IMR-90 (cell line): ENCODE measurements at regions not wholly inside any gene's neighbourhood (a gene's known extent, or its start where the extent isn't known, plus 50 kb on each side); places are given as distances from the start of the nearest gene placed in this dataset.
"Not testable (repeated sequence)": the region's sequence is repeated elsewhere in the genome, so short reads cannot be mapped to it uniquely, and the experiment has no call there.

Experiments
- ATAC-seq: fragments of 200-7000 bp; cut with Tn5 transposase; 2 replicates; pipeline ENCODE4 v1.9.1; 2020; ENCODE audit warnings: low read depth, mild to moderate bottlenecking, moderate library complexity
- BruUV-seq: library from RNA; stranded (reverse); fragments of 400-500 nt; replicated peaks from 2 replicates; lab custom pipeline; 2021; lab: Mats Ljungman, UMichigan
- CTCF ChIA-PET: fragments of 300-600 bp; formaldehyde crosslinking; extraction: SDS; loops from one replicate; lab custom pipeline; 2021; ENCODE audit warnings: antibody characterized with exemption; lab: Yijun Ruan, JAX
- POLR2A ChIA-PET: fragments of 300-600 bp; sonication (Branson Sonifier 250); formaldehyde crosslinking; loops from one replicate; lab custom pipeline; 2022; ENCODE audit warnings: antibody characterized with exemption; ENCODE audit not compliant: unreplicated experiment; lab: Charles Lee
- DNase-seq: peaks from one replicate; pipeline ENCODE4 v3.0.0; 2013
- H2AFZ ChIP-seq: replicated peaks from 2 replicates; pipeline ENCODE3; 2013; ENCODE audit warnings: low read length, mild to moderate bottlenecking; ENCODE audit not compliant: poor library complexity
- H2AK5ac ChIP-seq: 2 replicates; pipeline ENCODE4 v1.6.1; 2013; ENCODE audit warnings: low read depth, low read length, inconsistent platforms
- H2AK9ac ChIP-seq: replicated peaks from 2 replicates; pipeline ENCODE3; 2013; ENCODE audit warnings: mild to moderate bottlenecking, low read depth, low read length, moderate library complexity; ENCODE audit not compliant: poor library complexity
- H2BK120ac ChIP-seq: 2 replicates; pipeline ENCODE4 v1.6.1; 2013; ENCODE audit warnings: low read depth, low read length, inconsistent platforms
- H2BK15ac ChIP-seq: 3 replicates; pipeline ENCODE4 v1.6.1; 2013; ENCODE audit warnings: low read depth, low read length, inconsistent platforms
- H2BK20ac ChIP-seq: 2 replicates; pipeline ENCODE4 v1.6.1; 2013; ENCODE audit warnings: low read depth, mild to moderate bottlenecking, inconsistent platforms, low read length, moderate library complexity
- H2BK5ac ChIP-seq: 2 replicates; pipeline ENCODE4 v1.6.1; 2013; ENCODE audit warnings: mild to moderate bottlenecking, low read depth, low read length, inconsistent platforms; ENCODE audit not compliant: poor library complexity, severe bottlenecking
- H3K14ac ChIP-seq: replicated peaks from 2 replicates; pipeline ENCODE4 v1.6.1; 2013; ENCODE audit warnings: low read depth, low read length, inconsistent platforms
- H3K18ac ChIP-seq: 2 replicates; pipeline ENCODE4 v1.6.1; 2013; ENCODE audit warnings: low read depth, low read length, control low read depth
- H3K23ac ChIP-seq: 2 replicates; pipeline ENCODE4 v1.6.1; 2013; ENCODE audit warnings: low read depth, low read length, inconsistent platforms
- H3K27ac ChIP-seq: 2 replicates; pipeline ENCODE4 v1.5.1; 2013; ENCODE audit warnings: mild to moderate bottlenecking, control low read depth, low read length; ENCODE audit not compliant: insufficient read depth
- H3K27me3 ChIP-seq: 2 replicates; pipeline ENCODE4 v1.6.1; 2013; ENCODE audit warnings: low read length; ENCODE audit not compliant: control insufficient read depth, insufficient read depth
- H3K36me3 ChIP-seq: 2 replicates; pipeline ENCODE4 v1.6.1; 2013; ENCODE audit warnings: low read length, mixed read lengths; ENCODE audit not compliant: control insufficient read depth, insufficient read depth
- H3K4ac ChIP-seq: 2 replicates; pipeline ENCODE4 v1.6.1; 2013; ENCODE audit warnings: low read depth, low read length, inconsistent platforms
- H3K4me1 ChIP-seq: 2 replicates; pipeline ENCODE4 v1.6.1; 2013; ENCODE audit warnings: low read length, mixed read lengths; ENCODE audit not compliant: control insufficient read depth, insufficient read depth
- H3K4me2 ChIP-seq: 2 replicates; pipeline ENCODE4 v1.6.1; 2013; ENCODE audit warnings: low read depth, mild to moderate bottlenecking, control low read depth, low read length, moderate library complexity
- H3K4me3 ChIP-seq: 2 replicates; pipeline ENCODE4 v1.5.1; 2013; ENCODE audit warnings: low read depth, mild to moderate bottlenecking, control low read depth, low read length, moderate library complexity; ENCODE audit not compliant: insufficient read depth
- H3K56ac ChIP-seq: 2 replicates; pipeline ENCODE4 v1.6.1; 2013; ENCODE audit warnings: low read length, inconsistent platforms; ENCODE audit not compliant: insufficient read depth; ENCODE audit errors: extremely low read depth
- H3K79me1 ChIP-seq, 2 experiments: 2 replicates each; pipeline ENCODE4 v1.6.1; 2013; ENCODE audit warnings: low read length in 2 of 2, inconsistent platforms in 1 of 2, low read depth in 1 of 2
- H3K9ac ChIP-seq: 2 replicates; pipeline ENCODE4 v1.6.1; 2013; ENCODE audit warnings: low read depth, low read length, control low read depth
- H3K9me1 ChIP-seq: 2 replicates; pipeline ENCODE4 v1.6.1; 2013; ENCODE audit warnings: low read length, inconsistent platforms; ENCODE audit not compliant: insufficient read depth
- H3K9me3 ChIP-seq: 2 replicates; pipeline ENCODE4 v1.6.1; 2013; ENCODE audit warnings: low read length; ENCODE audit not compliant: control insufficient read depth, insufficient read depth
- H4K20me1 ChIP-seq: 2 replicates; pipeline ENCODE4 v1.6.1; 2013; ENCODE audit warnings: low read length, inconsistent platforms; ENCODE audit not compliant: insufficient read depth
- H4K5ac ChIP-seq: 2 replicates; pipeline ENCODE4 v1.6.1; 2013; ENCODE audit warnings: mild to moderate bottlenecking, low read depth, low read length, control low read depth
- H4K8ac ChIP-seq, 2 experiments: 2 replicates each; pipeline ENCODE4 v1.6.1; 2013; ENCODE audit warnings: low read depth in 2 of 2, low read length in 2 of 2, control low read depth in 1 of 2, inconsistent platforms in 1 of 2
- H4K91ac ChIP-seq: 2 replicates; pipeline ENCODE4 v1.6.1; 2013; ENCODE audit warnings: low read depth, low read length, inconsistent platforms; ENCODE audit not compliant: insufficient read depth
- CEBPB ChIP-seq: IDR thresholded peaks from 2 replicates; pipeline ENCODE4 v1.6.1; 2012; ENCODE audit warnings: low read depth, low read length, improper control_type of control experiment
- CHD1 ChIP-seq: IDR thresholded peaks from 2 replicates; pipeline ENCODE4 v1.6.1; 2012; ENCODE audit warnings: low read depth, low read length, improper control_type of control experiment
- CTCF ChIP-seq: conservative IDR thresholded peaks from 2 replicates; pipeline ENCODE4 v1.5.1; 2012; ENCODE audit warnings: mild to moderate bottlenecking, low read depth, low read length, improper control_type of control experiment
- MAFK ChIP-seq: IDR thresholded peaks from 2 replicates; pipeline ENCODE4 v1.6.1; 2012; ENCODE audit warnings: low read depth, low read length, improper control_type of control experiment
- MAZ ChIP-seq: IDR thresholded peaks from 2 replicates; pipeline ENCODE4 v1.6.1; 2012; ENCODE audit warnings: low read depth, mild to moderate bottlenecking, low read length, improper control_type of control experiment, moderate library complexity, borderline replicate concordance
- POLR2A ChIP-seq: IDR thresholded peaks from 2 replicates; pipeline ENCODE4 v1.6.1; 2012; ENCODE audit warnings: mild to moderate bottlenecking, low read depth, low read length
- SMC3 ChIP-seq: fragments of 150-350 bp; IDR thresholded peaks from 2 replicates; pipeline ENCODE4 v1.6.1; 2016; ENCODE audit warnings: low read depth, mild to moderate bottlenecking, antibody characterized with exemption, low read length, moderate library complexity
- USF2 ChIP-seq: fragments of 150-350 bp; IDR thresholded peaks from 2 replicates; pipeline ENCODE4 v1.6.1; 2017; ENCODE audit warnings: mild to moderate bottlenecking, antibody characterized with exemption, low read length, low read depth
- WGBS, 2 experiments: methylation state at CpG; one replicate each; pipeline versions ENCODE4 v1.1.5 to v1.1.7; 2013; ENCODE audit warnings: missing lambda C conversion rate in 2 of 2; ENCODE audit not compliant: insufficient read length in 1 of 2; ENCODE audit errors: extremely low coverage in 2 of 2; 5-methylcytosine and 5-hydroxymethylcytosine counted together
- dilution Hi-C: fragments of 300-500 bp; cut with HindIII; formaldehyde crosslinking; loops from one replicate; pipeline ENCODE4 v1.14.3; 2018; ENCODE audit warnings: low sequenced_read_pairs; ENCODE audit not compliant: unreplicated experiment
- in situ Hi-C: fragments of 300-500 bp; cut with MboI; formaldehyde crosslinking; loops from 3 replicates; pipeline ENCODE4 v1.14.3; 2019; ENCODE audit warnings: low sequenced_read_pairs, inconsistent platforms, mixed read lengths
- intact Hi-C: fragments of 100-400 bp; cut with micrococcal nuclease; formaldehyde crosslinking; loops from 2 replicates; pipeline ENCODE4 v1.10.0; 2022

GRCh38 chr2:58594175-58594574 lies 353.1 kb upstream of the FANCL start:
- dilution Hi-C loops (no loop called here), intact Hi-C loops (no loop called here), in situ Hi-C loops (no loop called here)
- Histone ChIP-seq H2AFZ (no peak overlapping the region), H3K79me1 (no peaks in the 10 kb centered on the region), H4K5ac (no peak overlapping the region), H3K9ac (no peak overlapping the region), H3K4ac (no peak overlapping the region), H2BK20ac (no peak overlapping the region), H3K9me3 (no peaks in the 10 kb centered on the region), H3K4me1 (no peaks in the 10 kb centered on the region), H3K27me3 (no peaks in the 10 kb centered on the region), H3K56ac (no peak overlapping the region), H4K8ac (no peak overlapping the region), H3K14ac (no peak overlapping the region), H3K36me3 (no peaks in the 10 kb centered on the region), H2AK5ac (no peak overlapping the region), H2AK9ac (no peak overlapping the region), H3K4me2 (no peak overlapping the region), H3K27ac (no peak overlapping the region), H3K9me1 (no peaks in the 10 kb centered on the region), H3K4me3 (no peak overlapping the region), H2BK15ac (no peak overlapping the region), H2BK5ac (no peak overlapping the region), H3K23ac (no peak overlapping the region), H2BK120ac (no peak overlapping the region), H3K18ac (no peak overlapping the region), H4K91ac (no peak overlapping the region), H4K20me1 (no peaks in the 10 kb centered on the region)
- TF ChIP-seq MAZ: no peak
- TF ChIP-seq CTCF: no peak
- no peak for TF ChIP-seq SMC3
- no peak for TF ChIP-seq USF2
- TF ChIP-seq CHD1: no peak
- no peak for TF ChIP-seq MAFK
- no peak for TF ChIP-seq POLR2A
- TF ChIP-seq CEBPB: no peak
- CTCF ChIA-PET: no interaction called here
- POLR2A ChIA-PET: no interaction called here
- no TSS peak for BruUV-seq
- DNase-seq (no peak), ATAC-seq (no peak)
- WGBS, 2 experiments: 27% methylated on average over 2 of the region's 4 CpGs; no CpG with 5 or more reads in 1 of the 2 experiments

GRCh38 chr2:58586178-58586577 lies 345.1 kb upstream of the FANCL start:
- H3K79me1 ChIP-seq, H2AK5ac ChIP-seq, H3K4me3 ChIP-seq, H2AK9ac ChIP-seq, BruUV-seq, H4K91ac ChIP-seq, H3K9me3 ChIP-seq, H3K9ac ChIP-seq, H3K56ac ChIP-seq, H2AFZ ChIP-seq, H2BK15ac ChIP-seq, H2BK120ac ChIP-seq, H3K23ac ChIP-seq, H3K4ac ChIP-seq, H3K4me2 ChIP-seq, H2BK20ac ChIP-seq, DNase-seq, H3K27me3 ChIP-seq, H4K20me1 ChIP-seq, H3K14ac ChIP-seq, dilution Hi-C loops, H3K9me1 ChIP-seq, H3K36me3 ChIP-seq, H3K4me1 ChIP-seq, in situ Hi-C loops, H2BK5ac ChIP-seq, CTCF ChIA-PET, H4K5ac ChIP-seq, H3K27ac ChIP-seq, intact Hi-C loops, ATAC-seq, H4K8ac ChIP-seq, POLR2A ChIA-PET, H3K18ac ChIP-seq: not testable (repeated sequence)
- WGBS, 2 experiments: no CpG with 5 or more reads among the region's 5 CpGs
